Smooth muscle cell (in vitro differentiated cells): ENCODE measurements at regions not wholly inside any gene's neighbourhood (a gene's known extent, or its start where the extent isn't known, plus 50 kb on each side); places are given as distances from the start of the nearest gene placed in this dataset.

ENCODE experiments used
- DNase-seq: peaks from one replicate; lab custom pipeline; 2025; ENCODE audit not compliant: unreplicated experiment; lab: John Stamatoyannopoulos, UW
- H2AFZ ChIP-seq: fragments of 200-600 bp; sonication (generic); 2 replicates; pipeline ENCODE4 v1.6.0; 2016; ENCODE audit warnings: antibody characterized with exemption, low read depth, mild to moderate bottlenecking
- H3F3A ChIP-seq: fragments of 200-600 bp; sonication (generic); 2 replicates; pipeline ENCODE4 v1.6.0; 2017; ENCODE audit warnings: antibody characterized with exemption, low read depth
- H3K27ac ChIP-seq: fragments of 200-600 bp; sonication (generic); 2 replicates; pipeline ENCODE4 v1.5.1; 2016; ENCODE audit warnings: low read depth, mild to moderate bottlenecking
- H3K27me3 ChIP-seq: fragments of 200-600 bp; sonication (generic); 2 replicates; pipeline ENCODE4 v1.6.1; 2016; ENCODE audit warnings: low read depth, mild to moderate bottlenecking
- H3K36me3 ChIP-seq: fragments of 200-600 bp; sonication (generic); 2 replicates; pipeline ENCODE4 v1.5.1; 2016; ENCODE audit warnings: low read depth
- H3K4me1 ChIP-seq: fragments of 200-600 bp; sonication (generic); 2 replicates; pipeline ENCODE4 v1.5.1; 2016; ENCODE audit warnings: low read depth
- H3K4me2 ChIP-seq: fragments of 200-600 bp; sonication (generic); 2 replicates; pipeline ENCODE4 v1.6.0; 2016; ENCODE audit warnings: mild to moderate bottlenecking
- H3K4me3 ChIP-seq: fragments of 200-600 bp; sonication (generic); 2 replicates; pipeline ENCODE4 v1.5.1; 2016; ENCODE audit warnings: mild to moderate bottlenecking
- H3K79me2 ChIP-seq: fragments of 200-600 bp; sonication (generic); 2 replicates; pipeline ENCODE4 v1.6.0; 2016; ENCODE audit warnings: low read depth, mild to moderate bottlenecking
- H3K9ac ChIP-seq: fragments of 200-600 bp; sonication (generic); 2 replicates; pipeline ENCODE4 v1.6.0; 2016; ENCODE audit warnings: low read depth
- H3K9me3 ChIP-seq: fragments of 200-600 bp; sonication (generic); replicated peaks from 2 replicates; pipeline ENCODE4 v1.5.1; 2016; ENCODE audit warnings: low read depth
- H4K20me1 ChIP-seq: fragments of 200-600 bp; sonication (generic); 2 replicates; pipeline ENCODE4 v1.6.0; 2016; ENCODE audit warnings: low read depth
- WGBS: methylation state at CpG from one replicate; pipeline ENCODE4 v1.1.7; 2016; ENCODE audit warnings: low lambda C conversion rate; 5-methylcytosine and 5-hydroxymethylcytosine counted together
- TF ChIP-seq, protein P1 (sequence below): fragments of 200-600 bp; sonication (generic); IDR thresholded peaks from 2 replicates; pipeline ENCODE4 v1.5.1; 2017; ENCODE audit warnings: borderline replicate concordance, mild to moderate bottlenecking, antibody characterized with exemption; ENCODE audit not compliant: insufficient read depth, poor library complexity, severe bottlenecking

DNA sequence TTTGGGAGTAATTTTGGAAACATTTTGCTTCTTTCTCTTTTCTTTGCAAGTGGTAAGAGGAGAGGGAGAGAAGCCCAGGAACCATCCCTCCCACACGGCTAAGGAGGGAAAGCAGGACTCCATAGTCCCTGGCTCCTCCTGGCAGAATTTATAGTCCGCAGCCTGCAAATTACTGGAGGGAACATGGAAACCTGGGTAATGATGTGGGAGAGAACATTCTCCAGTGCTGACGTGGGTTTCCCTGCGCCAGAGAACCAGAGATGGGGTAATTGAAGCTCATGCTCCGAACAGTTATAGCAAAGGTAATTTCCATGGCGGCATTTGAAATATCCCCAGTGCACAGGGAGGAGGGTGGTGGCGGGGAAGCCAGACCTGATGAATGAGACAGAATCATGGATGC is 320.4 kb downstream of the RPS24 start:
- H3K4me1 ChIP-seq = peaks cover 16% of the 10 kb centered on the region
- no peak overlapping the region for H3K4me3 ChIP-seq
- no peak overlapping the region for H2AFZ ChIP-seq
- WGBS = 82% methylated on average over 7 of the region's 7 CpGs
- H3K79me2 ChIP-seq = no peaks in the 10 kb centered on the region
- H4K20me1 ChIP-seq = no peaks in the 10 kb centered on the region
- H3K36me3 ChIP-seq = no peaks in the 10 kb centered on the region
- TF ChIP-seq, protein P1, sequence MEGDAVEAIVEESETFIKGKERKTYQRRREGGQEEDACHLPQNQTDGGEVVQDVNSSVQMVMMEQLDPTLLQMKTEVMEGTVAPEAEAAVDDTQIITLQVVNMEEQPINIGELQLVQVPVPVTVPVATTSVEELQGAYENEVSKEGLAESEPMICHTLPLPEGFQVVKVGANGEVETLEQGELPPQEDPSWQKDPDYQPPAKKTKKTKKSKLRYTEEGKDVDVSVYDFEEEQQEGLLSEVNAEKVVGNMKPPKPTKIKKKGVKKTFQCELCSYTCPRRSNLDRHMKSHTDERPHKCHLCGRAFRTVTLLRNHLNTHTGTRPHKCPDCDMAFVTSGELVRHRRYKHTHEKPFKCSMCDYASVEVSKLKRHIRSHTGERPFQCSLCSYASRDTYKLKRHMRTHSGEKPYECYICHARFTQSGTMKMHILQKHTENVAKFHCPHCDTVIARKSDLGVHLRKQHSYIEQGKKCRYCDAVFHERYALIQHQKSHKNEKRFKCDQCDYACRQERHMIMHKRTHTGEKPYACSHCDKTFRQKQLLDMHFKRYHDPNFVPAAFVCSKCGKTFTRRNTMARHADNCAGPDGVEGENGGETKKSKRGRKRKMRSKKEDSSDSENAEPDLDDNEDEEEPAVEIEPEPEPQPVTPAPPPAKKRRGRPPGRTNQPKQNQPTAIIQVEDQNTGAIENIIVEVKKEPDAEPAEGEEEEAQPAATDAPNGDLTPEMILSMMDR = no peak
- H3K9ac ChIP-seq = no peak overlapping the region
- H3K27ac ChIP-seq = no peak overlapping the region
- no peaks in the 10 kb centered on the region for H3F3A ChIP-seq
- no peaks in the 10 kb centered on the region for H3K9me3 ChIP-seq
- no peaks in the 10 kb centered on the region for H3K27me3 ChIP-seq
- H3K4me2 ChIP-seq = no peak overlapping the region
- no peak for DNase-seq

DNA sequence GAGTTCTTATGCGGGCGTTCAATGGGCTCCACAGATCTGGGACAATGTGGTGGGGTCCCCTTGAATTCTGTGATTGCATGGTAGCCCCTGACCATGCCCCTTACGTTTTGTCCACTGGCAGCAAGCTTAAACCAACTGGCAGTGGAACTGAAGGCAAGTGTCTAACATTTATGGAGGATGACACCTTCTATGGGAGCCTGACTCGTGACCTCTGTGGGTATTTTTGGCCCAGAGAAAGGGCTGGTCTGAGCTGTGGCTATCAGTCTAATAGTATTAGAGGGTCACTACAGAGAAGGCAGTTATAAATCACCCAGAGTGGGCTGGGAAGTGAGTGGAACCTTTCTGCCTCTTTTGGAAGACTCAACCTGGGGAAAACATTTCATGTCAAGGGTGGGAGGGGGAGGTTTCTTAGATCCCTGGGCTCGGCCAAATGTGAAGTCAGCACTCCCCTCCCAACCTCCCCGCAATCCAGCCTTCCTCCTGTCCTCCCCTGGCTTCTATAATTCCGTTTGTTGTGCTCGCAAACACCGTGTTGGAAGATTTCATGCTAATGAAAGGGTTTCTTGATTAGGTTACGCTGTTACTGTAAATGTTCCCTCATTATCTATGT is 322.7 kb downstream of the RPS24 start:
- H2AFZ ChIP-seq = no peak overlapping the region
- H3K9ac ChIP-seq = no peak overlapping the region
- TF ChIP-seq, protein P1 = no peak
- H3K9me3 ChIP-seq = no peaks in the 10 kb centered on the region
- no peak overlapping the region for H3K4me3 ChIP-seq
- H3F3A ChIP-seq = no peaks in the 10 kb centered on the region
- 84% methylated on average over 9 of the region's 10 CpGs for WGBS
- H3K27me3 ChIP-seq = no peaks in the 10 kb centered on the region
- H4K20me1 ChIP-seq = no peaks in the 10 kb centered on the region
- DNase-seq = no peak
- H3K36me3 ChIP-seq = no peaks in the 10 kb centered on the region
- H3K4me1 ChIP-seq = peaks cover 27% of the 10 kb centered on the region
- H3K4me2 ChIP-seq = no peak overlapping the region
- no peaks in the 10 kb centered on the region for H3K79me2 ChIP-seq
- no peak overlapping the region for H3K27ac ChIP-seq

DNA sequence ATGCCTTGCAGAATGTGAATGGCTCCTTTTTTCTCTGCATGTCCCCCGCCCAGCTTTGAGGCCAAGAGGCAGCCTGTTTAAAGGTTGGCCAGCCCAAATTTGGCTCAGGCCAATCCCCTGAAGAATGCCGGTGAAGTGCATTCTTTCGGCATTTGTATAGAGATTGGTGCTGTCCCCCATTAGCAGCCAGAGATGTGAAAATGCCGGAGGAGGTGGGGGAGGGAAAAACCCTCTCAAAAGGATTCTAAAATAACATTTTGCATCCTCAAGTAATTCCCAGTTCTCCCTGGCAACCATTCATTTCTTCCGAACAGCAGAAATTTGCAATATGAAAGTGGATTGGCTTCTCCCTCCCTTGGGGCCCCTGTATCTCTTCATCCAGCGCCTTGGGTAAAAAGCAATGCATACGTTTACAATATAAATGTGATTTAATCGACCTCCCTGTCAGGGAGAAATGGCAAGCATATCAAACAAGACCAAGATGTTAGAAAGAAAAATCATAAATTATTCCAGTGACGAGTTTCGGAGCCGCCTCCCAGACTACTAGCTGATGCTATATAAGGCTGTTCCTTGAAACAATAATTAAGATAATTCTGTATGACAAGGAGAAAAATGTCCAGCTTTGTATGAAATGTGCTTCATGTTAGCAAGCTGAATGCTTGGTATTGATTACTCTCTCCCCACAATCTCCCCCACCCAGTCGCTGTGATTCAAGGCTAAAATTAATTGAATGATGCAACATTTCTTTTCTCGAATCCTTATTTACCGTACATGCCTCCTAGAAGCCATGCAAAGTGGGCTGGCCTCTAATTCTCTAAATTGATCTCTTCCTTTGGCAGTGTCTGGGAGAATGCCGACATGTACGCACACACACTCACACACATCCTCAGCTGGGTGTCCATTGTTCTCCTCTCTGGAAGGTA is 323.7 kb downstream of the RPS24 start:
- H2AFZ ChIP-seq = no peak overlapping the region
- H3K4me3 ChIP-seq = no peak overlapping the region
- 69% methylated on average over 16 of the region's 16 CpGs for WGBS
- no peaks in the 10 kb centered on the region for H3K9me3 ChIP-seq
- H3K79me2 ChIP-seq = no peaks in the 10 kb centered on the region
- no peaks in the 10 kb centered on the region for H3K27me3 ChIP-seq
- peaks cover 28% of the 10 kb centered on the region for H3K4me1 ChIP-seq
- H3K4me2 ChIP-seq = no peak overlapping the region
- TF ChIP-seq, protein P1 = no peak
- no peaks in the 10 kb centered on the region for H3K36me3 ChIP-seq
- DNase-seq = no peak
- no peak overlapping the region for H3K27ac ChIP-seq
- H3F3A ChIP-seq = no peaks in the 10 kb centered on the region
- no peaks in the 10 kb centered on the region for H4K20me1 ChIP-seq
- no peak overlapping the region for H3K9ac ChIP-seq
